OCI-LY1 (cell line): ENCODE measurements at regions not wholly inside any gene's neighbourhood (a gene's known extent, or its start where the extent isn't known, plus 50 kb on each side); places are given as distances from the start of the nearest gene placed in this dataset.

ENCODE experiments used
- H2AFZ ChIP-seq: fragments of 200-600 bp; sonication (generic), shearing (Covaris generic); 2 replicates; pipeline ENCODE4 v1.6.0; 2014; ENCODE audit warnings: antibody characterized with exemption, mild to moderate bottlenecking, low read length
- H3F3A ChIP-seq: fragments of 200-600 bp; sonication (generic), shearing (Covaris generic); 2 replicates; pipeline ENCODE4 v1.6.0; 2014; ENCODE audit warnings: mild to moderate bottlenecking, antibody characterized with exemption, low read length, moderate library complexity; ENCODE audit not compliant: insufficient read depth
- H3K27ac ChIP-seq: fragments of 200-600 bp; sonication (generic); 2 replicates; pipeline ENCODE4 v1.5.1; 2014; ENCODE audit warnings: low read length, mixed run types, mild to moderate bottlenecking, low read depth; ENCODE audit not compliant: poor library complexity, severe bottlenecking
- H3K27me3 ChIP-seq: fragments of 200-600 bp; sonication (generic); 2 replicates; pipeline ENCODE4 v1.6.0; 2014; ENCODE audit warnings: antibody characterized with exemption, mild to moderate bottlenecking, low read length, moderate library complexity; ENCODE audit not compliant: insufficient read depth
- H3K36me3 ChIP-seq: fragments of 200-600 bp; sonication (generic); 2 replicates; pipeline ENCODE4 v1.6.1; 2014; ENCODE audit warnings: mild to moderate bottlenecking, antibody characterized with exemption, low read length, moderate library complexity, mixed read lengths; ENCODE audit not compliant: insufficient read depth
- H3K4me1 ChIP-seq: fragments of 200-600 bp; sonication (generic); 2 replicates; pipeline ENCODE4 v1.5.1; 2014; ENCODE audit warnings: mild to moderate bottlenecking, low read length, moderate library complexity; ENCODE audit not compliant: insufficient read depth, severe bottlenecking
- H3K4me2 ChIP-seq: fragments of 200-600 bp; sonication (generic), shearing (Covaris generic); 2 replicates; pipeline ENCODE4 v1.6.1; 2014; ENCODE audit warnings: low read length
- H3K4me3 ChIP-seq: fragments of 200-600 bp; sonication (generic); 2 replicates; pipeline ENCODE4 v1.5.1; 2014; ENCODE audit warnings: low read length, low read depth, mild to moderate bottlenecking, mixed read lengths; ENCODE audit not compliant: poor library complexity, severe bottlenecking
- H3K79me2 ChIP-seq: fragments of 200-600 bp; shearing (Covaris generic); 2 replicates; pipeline ENCODE4 v1.6.1; 2016; ENCODE audit warnings: mixed run types, low read length, mixed read lengths; ENCODE audit not compliant: insufficient read depth
- H3K9ac ChIP-seq: fragments of 200-600 bp; sonication (generic), shearing (Covaris generic); 2 replicates; pipeline ENCODE4 v1.6.1; 2014; ENCODE audit warnings: mild to moderate bottlenecking, low read length, mixed read lengths
- H3K9me2 ChIP-seq: fragments of 200-600 bp; sonication (generic), shearing (Covaris generic); 2 replicates; pipeline ENCODE4 v1.6.1; 2014; ENCODE audit warnings: low read depth, mild to moderate bottlenecking, low read length, mixed read lengths
- H3K9me3 ChIP-seq: fragments of 200-600 bp; shearing (Covaris generic); 2 replicates; pipeline ENCODE4 v1.6.1; 2014; ENCODE audit warnings: low read length, mixed read lengths
- H4K20me1 ChIP-seq: fragments of 200-600 bp; sonication (generic), shearing (Covaris generic); 2 replicates; pipeline ENCODE4 v1.6.0; 2016; ENCODE audit warnings: mild to moderate bottlenecking, low read length; ENCODE audit not compliant: insufficient read depth
- EZH2 ChIP-seq: fragments of 200-600 bp; sonication (generic), shearing (Covaris generic); IDR thresholded peaks from 2 replicates; pipeline ENCODE4 v1.8.0; 2017; ENCODE audit warnings: borderline replicate concordance, mixed run types, mild to moderate bottlenecking, antibody characterized with exemption, low read length, moderate library complexity, mixed read lengths
- TF ChIP-seq, protein P1 (sequence below): fragments of 200-600 bp; sonication (generic), shearing (Covaris generic); IDR thresholded peaks from 2 replicates; pipeline ENCODE4 v1.5.1; 2017; ENCODE audit warnings: mild to moderate bottlenecking, antibody characterized with exemption, low read length, moderate library complexity, mixed read lengths

DNA sequence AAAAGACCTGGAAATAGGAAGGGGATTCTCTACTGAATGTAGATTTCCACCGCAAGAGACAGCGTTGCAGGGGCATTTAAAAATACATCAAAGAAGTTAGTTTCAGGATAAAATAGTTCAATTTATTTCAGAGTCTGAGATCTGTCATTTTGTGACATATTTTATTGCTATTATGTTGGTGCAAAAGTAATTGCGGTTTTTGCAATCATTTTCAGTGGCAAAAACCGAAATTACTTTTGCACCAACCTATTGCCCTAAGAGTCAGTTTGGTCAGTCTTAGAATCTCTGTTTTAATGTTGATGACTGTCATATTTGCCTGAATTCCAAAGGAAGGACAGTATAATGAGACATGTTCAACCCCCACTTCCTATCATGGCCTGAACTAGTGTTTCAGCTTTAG, 219.5 kb upstream of the CDH10 start:
- H3K27me3 ChIP-seq, result no peaks in the 10 kb centered on the region
- H2AFZ ChIP-seq, result no peak overlapping the region
- H3K36me3 ChIP-seq, result no peaks in the 10 kb centered on the region
- no peaks in the 10 kb centered on the region for H3F3A ChIP-seq
- no peaks in the 10 kb centered on the region for H3K79me2 ChIP-seq
- H4K20me1 ChIP-seq, result no peaks in the 10 kb centered on the region
- no peaks in the 10 kb centered on the region for H3K9me3 ChIP-seq
- no peak overlapping the region for H3K9ac ChIP-seq
- H3K4me1 ChIP-seq, result no peaks in the 10 kb centered on the region
- H3K27ac ChIP-seq, result no peak overlapping the region
- H3K9me2 ChIP-seq, result no peaks in the 10 kb centered on the region
- no peak overlapping the region for H3K4me3 ChIP-seq
- H3K4me2 ChIP-seq, result no peak overlapping the region
- TF ChIP-seq, protein P1, sequence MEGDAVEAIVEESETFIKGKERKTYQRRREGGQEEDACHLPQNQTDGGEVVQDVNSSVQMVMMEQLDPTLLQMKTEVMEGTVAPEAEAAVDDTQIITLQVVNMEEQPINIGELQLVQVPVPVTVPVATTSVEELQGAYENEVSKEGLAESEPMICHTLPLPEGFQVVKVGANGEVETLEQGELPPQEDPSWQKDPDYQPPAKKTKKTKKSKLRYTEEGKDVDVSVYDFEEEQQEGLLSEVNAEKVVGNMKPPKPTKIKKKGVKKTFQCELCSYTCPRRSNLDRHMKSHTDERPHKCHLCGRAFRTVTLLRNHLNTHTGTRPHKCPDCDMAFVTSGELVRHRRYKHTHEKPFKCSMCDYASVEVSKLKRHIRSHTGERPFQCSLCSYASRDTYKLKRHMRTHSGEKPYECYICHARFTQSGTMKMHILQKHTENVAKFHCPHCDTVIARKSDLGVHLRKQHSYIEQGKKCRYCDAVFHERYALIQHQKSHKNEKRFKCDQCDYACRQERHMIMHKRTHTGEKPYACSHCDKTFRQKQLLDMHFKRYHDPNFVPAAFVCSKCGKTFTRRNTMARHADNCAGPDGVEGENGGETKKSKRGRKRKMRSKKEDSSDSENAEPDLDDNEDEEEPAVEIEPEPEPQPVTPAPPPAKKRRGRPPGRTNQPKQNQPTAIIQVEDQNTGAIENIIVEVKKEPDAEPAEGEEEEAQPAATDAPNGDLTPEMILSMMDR, result no peak
- TF ChIP-seq EZH2, result no peak

DNA sequence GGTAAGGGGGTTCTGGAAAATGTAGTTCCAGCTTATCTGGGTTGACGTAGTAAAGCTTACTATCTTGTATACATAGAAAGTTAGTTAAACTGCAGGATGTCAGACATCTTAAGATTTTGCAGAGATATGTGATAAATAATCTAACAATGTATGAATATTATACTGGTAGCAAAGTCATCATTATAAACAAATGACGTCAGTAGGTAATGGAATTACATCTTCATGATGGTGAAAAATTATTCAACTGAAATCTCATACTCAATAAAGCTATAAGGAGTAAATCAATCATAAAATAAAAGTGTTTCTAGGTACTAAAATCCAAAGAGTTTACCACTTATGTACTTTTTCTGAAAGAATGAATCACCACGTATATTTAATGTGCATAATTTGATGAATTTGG, 217.3 kb upstream of the CDH10 start:
- H3K4me1 ChIP-seq, result no peaks in the 10 kb centered on the region
- H3K79me2 ChIP-seq, result no peaks in the 10 kb centered on the region
- TF ChIP-seq EZH2, result no peak
- TF ChIP-seq, protein P1, result no peak
- H3K27me3 ChIP-seq, result no peaks in the 10 kb centered on the region
- H3K36me3 ChIP-seq, result no peaks in the 10 kb centered on the region
- H3K9ac ChIP-seq, result no peak overlapping the region
- no peaks in the 10 kb centered on the region for H4K20me1 ChIP-seq
- H3K4me2 ChIP-seq, result no peak overlapping the region
- no peaks in the 10 kb centered on the region for H3K9me2 ChIP-seq
- no peak overlapping the region for H3K27ac ChIP-seq
- H3F3A ChIP-seq, result no peaks in the 10 kb centered on the region
- no peak overlapping the region for H2AFZ ChIP-seq
- no peaks in the 10 kb centered on the region for H3K9me3 ChIP-seq
- no peak overlapping the region for H3K4me3 ChIP-seq

DNA sequence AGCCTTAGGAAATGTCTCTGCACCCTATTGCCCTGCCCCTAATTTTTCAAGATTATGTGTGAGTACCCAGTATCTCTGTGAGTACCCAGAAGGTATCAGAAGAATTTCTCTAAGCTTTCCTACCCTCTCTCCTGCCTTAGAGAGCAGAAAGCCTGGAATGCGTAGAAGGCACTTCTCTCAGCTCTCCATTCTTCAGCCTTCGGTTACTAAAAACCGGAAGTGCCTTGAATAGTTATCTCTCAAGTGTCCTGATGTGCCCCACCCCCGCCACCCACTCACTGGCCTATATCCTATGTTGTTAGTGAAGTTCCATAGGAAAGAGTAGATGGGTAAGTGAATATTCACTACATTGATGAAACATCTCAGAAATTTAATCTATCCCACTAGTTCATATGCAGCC, 210.7 kb upstream of the CDH10 start:
- Histone ChIP-seq H3K9me3 (no peaks in the 10 kb centered on the region), H3K79me2 (no peaks in the 10 kb centered on the region), H3K27ac (no peak overlapping the region), H4K20me1 (no peaks in the 10 kb centered on the region), H3K9ac (no peak overlapping the region), H2AFZ (no peak overlapping the region), H3K9me2 (no peaks in the 10 kb centered on the region), H3K27me3 (no peaks in the 10 kb centered on the region), H3K36me3 (no peaks in the 10 kb centered on the region), H3K4me3 (no peak overlapping the region), H3F3A (no peaks in the 10 kb centered on the region), H3K4me2 (no peak overlapping the region), H3K4me1 (no peaks in the 10 kb centered on the region)
- TF ChIP-seq EZH2, result no peak
- TF ChIP-seq, protein P1, result no peak
